RWPE1 (cell line): ENCODE measurements at regions not wholly inside any gene's neighbourhood (a gene's known extent, or its start where the extent isn't known, plus 50 kb on each side); places are given as distances from the start of the nearest gene placed in this dataset.

Experiments used
- CTCF ChIA-PET: fragments of 350-600 bp; sonication (Branson Sonifier 250); formaldehyde crosslinking; extraction: SDS; loops from one replicate; lab custom pipeline; 2021; lab: Yijun Ruan, JAX
- POLR2A ChIA-PET: fragments of 400-600 bp; formaldehyde crosslinking; extraction: SDS; loops from one replicate; lab custom pipeline; 2020; ENCODE audit warnings: antibody characterized with exemption; ENCODE audit not compliant: low non-redundant PET; lab: Yijun Ruan, JAX
- DNase-seq: peaks from one replicate; pipeline ENCODE4 v3.0.0; 2012; ENCODE audit warnings: low spot score
- H3K27ac ChIP-seq: fragments of 450-650 bp; 2 replicates; pipeline ENCODE4 v1.5.1; 2017
- CTCF ChIP-seq: fragments of 450-650 bp; conservative IDR thresholded peaks from 2 replicates; pipeline ENCODE4 v1.5.1; 2017; ENCODE audit warnings: low read depth, mild to moderate bottlenecking

- no peak for DNase-seq
- CTCF ChIA-PET, result no interaction called here
- POLR2A ChIA-PET, result no interaction called here
- H3K27ac ChIP-seq, result no peak overlapping the region
- TF ChIP-seq CTCF, result no peak
Measured at GRCh38 chr17:6011206-6011605, 59.0 kb upstream of the WSCD1 start.

GRCh38 chr17:6018788-6019187 is 51.4 kb upstream of the WSCD1 start:
- TF ChIP-seq CTCF, result no peak
- ChIA-PET CTCF (no interaction called here), POLR2A (no interaction called here)
- DNase-seq, result no peak
- H3K27ac ChIP-seq, result no peak overlapping the region

GRCh38 chr17:6019959-6020358 is 50.2 kb upstream of the WSCD1 start:
- CTCF ChIA-PET, result no interaction called here

GRCh38 chr17:6020376-6021010 is 49.7 kb upstream of the WSCD1 start:
- CTCF ChIA-PET, result no interaction called here
- POLR2A ChIA-PET, result no interaction called here
- no peak overlapping the region for H3K27ac ChIP-seq
- DNase-seq, result no peak
- no peak for TF ChIP-seq CTCF

More at GRCh38 chr17:6019959-6020358, 50.2 kb upstream of the WSCD1 start:
- POLR2A ChIA-PET, result no interaction called here
- no peak for DNase-seq
- H3K27ac ChIP-seq, result no peak overlapping the region
- no peak for TF ChIP-seq CTCF
